CD4-positive, alpha-beta T cell treated with Interleukin-10 for 1 hour (primary cell): ENCODE measurements at regions not wholly inside any gene's neighbourhood (a gene's known extent, or its start where the extent isn't known, plus 50 kb on each side); places are given as distances from the start of the nearest gene placed in this dataset.

ENCODE experiments used
- DNase-seq: peaks from one replicate; pipeline ENCODE4 v3.0.0-alpha.2; 2020

GRCh38 chr17:71376933-71377332, 743.9 kb upstream of the SOX9 start:
- no peak for DNase-seq

DNA sequence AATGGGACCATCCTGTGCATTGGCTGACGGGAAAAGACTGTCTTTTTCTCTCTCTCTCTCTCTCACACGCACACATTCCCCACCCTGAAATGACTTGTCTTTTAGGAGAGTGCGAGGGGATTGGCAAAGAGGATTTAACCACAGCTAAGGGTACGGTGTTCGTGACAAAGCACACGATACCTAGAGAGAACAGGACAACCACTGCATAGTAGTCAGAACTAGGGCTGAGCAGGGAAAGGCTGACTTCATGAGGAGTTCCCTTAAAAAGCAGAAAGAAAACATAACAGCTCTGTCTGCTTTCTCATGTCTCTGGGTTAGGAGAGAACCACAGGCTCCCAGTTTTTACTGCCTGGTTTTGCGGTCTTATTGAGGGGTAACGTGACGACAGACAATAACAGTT, 742.8 kb upstream of the SOX9 start:
- DNase-seq, result no peak

DNA sequence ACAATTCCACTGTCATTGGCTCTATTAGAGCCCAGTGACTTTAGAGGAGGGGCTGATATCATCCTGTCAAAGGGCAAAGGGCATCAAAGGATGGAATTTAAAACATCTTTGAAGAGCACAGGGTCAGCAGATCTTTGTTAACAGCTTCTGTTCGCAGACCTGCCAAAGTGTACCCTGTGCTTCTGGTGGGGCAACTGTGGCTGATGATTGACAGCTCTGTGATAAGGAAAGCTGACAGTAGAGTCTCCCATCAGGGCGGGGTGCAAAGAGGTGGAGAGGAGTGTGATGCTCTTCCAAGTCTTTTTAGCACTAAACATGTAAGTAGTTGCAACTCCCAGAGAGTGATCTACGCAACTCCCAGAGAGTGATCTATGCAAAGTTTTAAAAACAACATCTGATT, 742.1 kb upstream of the SOX9 start:
- DNase-seq, result no peak

- DNase-seq, result no peak
Observed at GRCh38 chr17:71379512-71379911, 741.3 kb upstream of the SOX9 start.

DNA sequence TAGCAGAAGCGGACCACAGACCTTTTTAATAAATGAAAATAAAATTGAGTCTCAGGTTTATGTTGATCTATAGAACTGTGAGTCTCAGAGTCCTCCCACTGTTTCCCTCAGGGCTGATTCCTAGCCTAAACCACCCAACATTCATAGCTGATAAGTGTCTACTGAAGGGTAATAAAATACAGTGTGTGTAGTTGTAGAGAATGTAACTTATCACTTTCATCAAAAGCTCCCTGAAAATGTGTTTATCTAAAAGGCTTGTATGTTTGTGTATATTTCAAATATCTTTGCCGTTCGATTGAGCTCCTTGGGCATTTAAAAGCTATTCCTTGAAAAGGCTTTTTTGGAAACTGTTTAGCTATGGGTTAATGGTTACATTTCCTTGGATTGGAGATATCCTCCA, 740.3 kb upstream of the SOX9 start:
- no peak for DNase-seq

DNA sequence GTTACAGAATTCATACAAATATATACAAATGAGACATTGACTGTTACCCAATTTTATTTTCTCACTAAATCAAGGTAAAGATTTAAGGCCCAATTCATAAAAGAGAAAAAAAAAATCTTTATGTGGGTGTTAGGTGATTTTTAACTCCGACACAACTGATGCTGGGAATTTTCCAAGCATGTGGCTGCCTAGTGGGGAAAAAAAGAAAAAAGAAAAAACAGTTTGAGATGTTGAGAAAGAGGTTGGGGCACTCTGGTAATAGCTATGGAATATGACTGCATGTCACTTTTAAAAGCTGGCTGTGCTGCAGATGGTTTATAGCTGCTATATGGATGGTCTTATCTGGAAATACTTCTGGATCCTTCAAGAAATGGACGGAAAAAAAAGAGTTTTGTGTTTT, 739.9 kb upstream of the SOX9 start:
- DNase-seq, result no peak

GRCh38 chr17:71383091-71383490, 737.7 kb upstream of the SOX9 start:
- DNase-seq, result no peak

DNA sequence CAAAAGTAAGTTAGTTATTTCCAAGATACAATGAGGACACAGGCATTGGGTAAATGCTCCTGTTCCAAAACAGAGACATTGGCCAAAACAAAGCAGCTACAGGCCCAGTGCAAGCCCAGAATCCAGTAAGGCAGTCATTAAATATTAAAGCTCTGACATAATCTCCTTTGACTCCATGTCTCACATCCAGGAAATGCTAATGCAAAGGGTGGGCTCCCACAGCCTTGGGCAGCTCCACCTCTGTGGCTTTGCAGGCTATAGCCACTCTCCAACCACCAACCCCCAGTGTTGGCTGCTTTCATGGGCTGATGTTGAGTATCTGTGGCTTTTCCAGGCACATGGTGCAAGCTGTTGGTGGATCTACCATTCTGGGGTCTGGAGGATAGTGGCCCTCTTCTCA, 733.4 kb upstream of the SOX9 start:
- DNase-seq, result no peak

DNA sequence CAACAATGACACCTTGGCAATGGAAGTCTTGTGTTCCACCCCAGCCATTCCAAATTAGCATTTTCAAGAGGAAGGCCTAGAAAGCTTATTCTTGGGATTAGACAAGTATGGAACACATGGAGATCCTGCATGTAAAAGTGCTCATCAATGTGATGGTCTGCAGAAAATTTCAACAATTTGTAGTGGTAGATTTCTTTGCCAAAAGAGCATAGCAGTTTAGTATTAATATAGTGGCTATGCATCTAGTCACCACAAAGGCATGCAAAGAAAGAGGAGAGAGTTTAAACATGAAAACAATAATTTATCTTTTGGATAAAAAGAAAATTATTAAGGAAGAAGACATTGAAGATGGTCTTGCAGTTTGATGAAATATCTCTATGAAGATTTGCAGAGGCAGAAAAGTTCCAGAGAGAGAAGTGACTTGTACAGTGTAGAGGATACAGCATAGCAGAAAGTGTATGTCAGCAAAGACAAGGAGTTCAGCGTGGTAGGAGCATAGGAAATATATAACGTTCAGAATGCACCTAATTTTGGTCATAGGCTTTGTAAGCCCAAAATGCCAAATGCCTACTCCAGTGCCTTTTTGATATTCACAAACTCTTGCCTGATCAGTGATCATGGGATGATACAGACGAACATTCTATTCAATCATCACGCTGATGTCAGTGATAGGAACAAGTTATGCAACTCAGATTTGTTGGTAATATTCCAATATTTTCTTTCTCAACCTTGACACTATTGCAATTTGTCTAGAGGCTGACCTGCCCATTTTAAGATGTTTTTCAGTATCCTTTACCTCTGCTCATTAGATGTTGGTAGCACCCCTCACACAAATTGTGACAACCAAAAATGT, 727.9 kb upstream of the SOX9 start:
- no peak for DNase-seq

DNA sequence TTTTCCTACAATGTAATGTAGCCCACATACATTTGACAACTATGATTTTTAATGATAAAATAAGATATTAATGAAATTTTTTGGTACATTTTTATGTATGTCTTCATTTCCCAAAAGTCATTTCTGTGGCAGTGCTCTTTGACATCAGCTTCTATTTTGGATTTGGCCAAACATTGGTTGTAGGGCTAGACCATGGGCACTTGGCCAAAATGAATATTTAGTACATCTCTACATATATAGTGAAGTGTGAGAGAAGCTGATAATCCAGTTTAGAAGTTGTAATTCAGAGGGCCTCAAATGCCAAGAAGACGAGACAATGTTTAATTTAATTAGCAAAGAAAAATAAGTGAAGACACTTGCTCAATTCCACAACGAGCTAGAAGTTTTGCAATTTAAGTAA, 724.9 kb upstream of the SOX9 start:
- DNase-seq, result no peak

GRCh38 chr17:71396711-71397110, 724.1 kb upstream of the SOX9 start:
- DNase-seq, result no peak

DNA sequence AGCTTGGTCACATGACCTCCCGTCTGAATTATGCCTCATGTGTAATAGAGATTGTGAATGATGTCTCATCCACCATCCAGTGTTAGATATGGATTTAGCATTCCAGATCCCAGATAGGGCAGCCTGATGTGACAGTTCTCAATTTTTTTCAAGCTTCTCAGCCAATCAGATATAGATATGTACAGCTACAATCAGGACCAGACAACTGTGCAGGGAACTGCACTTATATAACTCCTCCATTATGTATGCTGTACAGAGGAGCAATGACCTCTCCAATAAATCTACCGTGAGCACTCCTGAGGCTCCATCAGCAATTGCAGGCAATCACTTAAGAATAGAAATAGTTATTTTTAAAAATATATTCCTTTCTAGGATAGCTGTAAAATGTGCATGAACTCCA, 722.8 kb upstream of the SOX9 start:
- DNase-seq, result no peak

DNA sequence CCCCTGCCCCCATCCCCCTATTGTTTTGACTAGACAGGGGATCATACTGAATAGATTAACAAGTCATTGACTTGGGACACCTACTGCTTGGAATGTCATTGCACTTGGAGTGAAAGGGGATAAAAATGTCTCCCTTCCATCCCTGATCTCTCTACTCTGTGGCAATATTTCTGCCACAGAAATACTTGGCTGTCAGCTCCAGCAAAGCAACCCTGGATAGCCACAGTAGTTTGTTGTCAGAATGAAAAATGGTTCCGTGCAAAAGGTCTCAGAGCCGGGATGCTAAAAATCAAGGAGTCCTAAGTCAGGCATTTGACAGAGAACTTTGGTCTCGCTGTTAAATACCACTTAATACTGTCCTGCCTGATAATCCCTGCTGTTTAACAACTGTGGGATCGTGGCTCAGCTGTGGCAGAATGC, 722.0 kb upstream of the SOX9 start:
- no peak for DNase-seq

GRCh38 chr17:71399221-71399620, 721.6 kb upstream of the SOX9 start:
- no peak for DNase-seq

DNA sequence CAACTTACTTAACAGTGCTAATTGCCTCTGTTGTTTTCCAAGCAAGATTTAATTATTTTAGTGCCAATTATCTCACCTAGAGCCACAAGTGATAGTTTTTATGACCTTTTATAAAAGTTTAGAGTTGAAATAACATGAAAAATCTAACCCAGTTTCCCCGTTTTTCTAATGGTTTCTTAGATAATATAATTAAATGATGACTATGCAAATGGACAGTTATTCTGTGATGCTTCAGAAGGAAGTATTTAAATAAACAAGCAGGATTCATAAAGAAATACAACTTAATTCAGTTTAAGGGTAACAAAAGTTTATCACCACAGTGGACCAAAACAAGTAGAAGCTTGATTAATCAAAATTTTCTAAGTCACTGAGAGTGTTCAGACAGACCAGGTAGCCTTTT, 721.2 kb upstream of the SOX9 start:
- DNase-seq, result no peak

GRCh38 chr17:71402007-71402406, 718.8 kb upstream of the SOX9 start:
- no peak for DNase-seq

DNA sequence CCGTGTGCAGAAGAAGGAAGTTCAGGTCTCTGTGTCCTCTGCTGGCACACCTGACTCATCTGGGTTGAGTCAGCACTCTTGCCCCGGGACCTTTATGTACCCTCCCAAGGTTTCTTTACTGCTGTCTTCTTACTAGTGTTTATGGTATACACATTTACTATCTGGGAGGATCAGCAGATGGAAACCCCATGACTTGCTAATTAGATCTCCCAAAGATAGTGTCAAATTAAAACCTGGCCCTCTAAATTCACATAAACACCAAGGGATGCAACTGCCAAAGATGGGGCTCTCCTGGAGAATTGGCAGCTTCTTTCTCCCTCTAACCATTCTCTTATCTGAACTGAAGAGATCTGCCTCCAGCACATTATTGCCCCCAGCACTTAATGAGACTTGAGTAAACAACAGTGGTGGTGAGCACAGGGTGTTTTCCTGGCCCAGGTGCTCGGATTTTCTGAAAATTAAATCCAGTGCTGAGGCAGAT, 718.1 kb upstream of the SOX9 start:
- DNase-seq, result no peak

GRCh38 chr17:71405101-71405500, 715.7 kb upstream of the SOX9 start:
- DNase-seq, result no peak

GRCh38 chr17:71407981-71408380, 712.8 kb upstream of the SOX9 start:
- DNase-seq, result no peak

DNA sequence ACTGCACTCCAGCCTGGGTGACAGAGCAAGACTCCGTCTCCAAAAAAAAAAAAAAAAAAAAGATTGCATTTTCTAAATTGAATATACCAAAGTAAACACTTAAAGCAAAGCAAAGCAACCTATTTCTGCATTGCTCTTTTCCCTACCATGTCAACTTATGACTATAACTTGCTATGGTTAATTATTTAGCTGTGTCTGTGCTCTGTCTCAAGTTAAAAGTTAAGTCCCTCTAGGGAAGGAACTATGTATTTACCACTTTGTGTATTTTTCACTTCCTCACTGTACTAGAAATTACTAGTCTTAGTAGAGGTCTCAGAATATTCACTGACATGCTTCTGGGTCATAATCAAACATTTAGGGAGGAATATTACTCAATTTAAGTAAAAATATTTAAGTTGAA, 711.7 kb upstream of the SOX9 start:
- DNase-seq, result no peak

DNA sequence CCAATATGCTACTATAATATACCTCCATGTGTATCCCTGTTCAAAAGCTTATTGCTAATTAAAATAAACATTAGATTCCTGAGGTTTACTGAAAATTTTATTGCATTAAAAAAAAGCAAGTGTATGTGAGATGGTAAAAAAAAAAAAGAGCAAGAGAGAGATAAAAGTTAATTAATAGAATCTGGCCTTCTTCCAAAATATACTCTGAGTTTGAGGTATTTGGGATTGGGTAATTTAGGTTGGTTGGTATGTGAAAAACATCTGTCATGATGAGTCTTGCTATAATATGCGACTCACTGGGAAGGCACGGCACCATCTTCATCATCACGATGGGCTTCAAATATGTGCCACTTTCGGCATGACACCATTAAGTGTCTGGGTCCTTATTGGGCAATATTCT, 711.1 kb upstream of the SOX9 start:
- DNase-seq, result no peak

DNA sequence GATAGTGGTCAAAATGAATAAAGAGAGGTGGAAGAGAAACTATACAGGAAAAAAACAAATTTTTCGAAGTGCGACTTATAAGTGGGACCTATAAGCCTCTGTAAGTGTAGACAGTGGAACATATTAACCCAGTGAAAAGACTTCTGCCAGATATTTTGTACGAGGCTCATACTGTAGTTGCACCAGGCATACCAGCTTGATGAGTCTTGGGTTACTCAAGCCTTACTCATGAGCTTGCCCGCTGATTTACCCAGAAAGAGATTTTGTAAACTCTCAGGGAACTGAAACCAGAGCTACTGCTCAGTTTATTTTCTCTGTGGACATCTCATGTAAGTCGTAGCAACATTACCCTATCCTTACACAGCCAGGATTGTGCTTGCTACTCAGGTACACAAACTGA, 708.0 kb upstream of the SOX9 start:
- DNase-seq, result no peak

DNA sequence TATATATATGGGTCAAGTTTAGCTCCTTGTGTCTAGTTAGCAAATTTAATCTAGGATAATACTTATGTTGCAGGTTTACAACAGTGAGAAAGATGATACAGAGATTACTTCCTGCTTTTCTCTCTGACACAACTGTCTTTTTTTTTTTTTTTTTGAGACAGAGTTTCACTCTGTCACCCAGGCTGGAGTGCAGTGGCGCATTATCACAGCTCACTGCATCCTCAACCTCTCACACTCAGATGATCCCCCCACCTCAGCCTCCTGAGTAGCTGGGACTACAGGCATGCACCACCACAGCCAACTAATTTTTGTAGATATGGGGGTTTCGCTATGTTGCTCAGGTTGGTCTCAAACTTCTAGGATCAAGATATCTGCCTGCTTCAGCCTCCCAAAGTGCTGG, 706.9 kb upstream of the SOX9 start:
- DNase-seq, result no peak

DNA sequence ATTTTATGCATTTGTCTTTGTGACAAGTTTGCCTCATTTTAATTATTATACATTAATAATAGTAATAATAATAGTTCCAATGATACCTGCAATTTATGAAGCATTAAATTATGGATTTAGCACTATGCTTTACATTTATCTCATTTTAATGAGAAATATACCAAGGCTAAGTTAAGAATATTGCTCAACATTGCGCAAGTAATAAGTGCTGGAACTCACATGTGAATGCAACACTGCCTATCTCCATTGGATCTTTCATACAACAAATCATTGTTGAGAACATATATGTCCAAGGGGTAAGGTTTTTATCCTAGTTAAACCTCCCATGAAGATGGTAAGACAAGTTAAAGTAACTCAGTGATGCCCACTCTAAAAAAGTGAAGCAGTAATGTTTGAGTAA, 703.7 kb upstream of the SOX9 start:
- no peak for DNase-seq

GRCh38 chr17:71422968-71423367, 697.9 kb upstream of the SOX9 start:
- no peak for DNase-seq
